Thyroid gland (tissue), 4 donors: ENCODE measurements at regions not wholly inside any gene's neighbourhood (a gene's known extent, or its start where the extent isn't known, plus 50 kb on each side); places are given as distances from the start of the nearest gene placed in this dataset.

ENCODE experiments used
- DNase-seq, 2 donors: peaks; one replicate each; pipeline ENCODE4 v3.0.0-alpha.2; 2019
- H3K27ac ChIP-seq, 3 donors: fragments of 200-600 bp; sonication (generic); 1 replicate in 2 of 3; 2 replicates in 1 of 3; pipeline ENCODE4 v1.5.1; 2016 to 2019; ENCODE audit warnings: mild to moderate bottlenecking in 1 of 3, moderate library complexity in 1 of 3
- H3K27me3 ChIP-seq: fragments of 200-600 bp; sonication (generic); one replicate; pipeline ENCODE4 v1.5.1; 2019
- H3K36me3 ChIP-seq, 2 donors: fragments of 200-600 bp; sonication (generic); one replicate each; pipeline ENCODE4 v1.5.1; 2016 to 2019
- H3K4me1 ChIP-seq, 2 donors: fragments of 200-600 bp; sonication (generic); one replicate each; pipeline ENCODE4 v1.5.1; 2017 to 2019
- H3K4me3 ChIP-seq, 3 donors: fragments of 200-600 bp; sonication (generic); replicated peaks in 1 of 3; 1 replicate in 2 of 3; 2 replicates in 1 of 3; pipeline ENCODE4 v1.5.1; 2016; ENCODE audit warnings: mild to moderate bottlenecking in 1 of 3
- H3K9me3 ChIP-seq: fragments of 200-600 bp; sonication (generic); one replicate; pipeline ENCODE4 v1.5.1; 2017
- POLR2A ChIP-seq, 2 donors: fragments of 450-650 bp; IDR thresholded peaks; one replicate each; pipeline ENCODE4 v1.6.1; 2017; ENCODE audit warnings: antibody characterized with exemption in 2 of 2, mild to moderate bottlenecking in 2 of 2, moderate library complexity in 1 of 2
- WGBS, 2 donors: methylation state at CpG; one replicate each; pipeline ENCODE4 v1.1.5; 2017; 5-methylcytosine and 5-hydroxymethylcytosine counted together
- intact Hi-C: fragments of 100-400 bp; cut with DNase I; formaldehyde crosslinking; loops from one replicate; pipeline ENCODE4 v1.15.1; 2023
- TF ChIP-seq, protein P1 (sequence below), 6 experiments: fragments of 200-600 bp in 3 of 6; fragments of 450-650 bp in 3 of 6; sonication (generic) in 3 of 6; IDR thresholded peaks; one replicate each; pipeline ENCODE4 v1.5.1; 2016 to 2019; ENCODE audit warnings: antibody characterized with exemption in 6 of 6, mild to moderate bottlenecking in 2 of 6, inconsistent platforms in 1 of 6, moderate library complexity in 1 of 6

DNA sequence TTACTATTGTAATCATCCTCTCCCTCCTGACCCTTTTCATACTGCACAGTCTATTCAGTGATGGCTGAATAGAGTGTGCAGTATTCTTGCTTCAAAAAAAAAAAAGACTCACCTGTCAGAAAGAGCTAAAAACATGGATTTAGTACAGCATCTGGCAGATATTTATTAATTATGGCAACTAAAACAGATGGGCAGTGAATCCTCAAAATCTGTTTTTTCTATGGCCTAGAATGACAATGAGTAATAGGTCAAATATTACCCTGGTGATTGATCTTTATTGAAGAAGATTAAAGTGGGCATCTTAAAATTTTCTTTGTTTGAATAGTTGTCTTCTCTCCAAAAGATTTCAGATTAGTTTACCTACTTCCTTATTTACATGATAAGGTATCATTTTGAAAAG, 543.6 kb downstream of the FOXG1 start:
- no peak for DNase-seq
- Histone ChIP-seq H3K27me3 (no peaks in the 10 kb centered on the region), H3K9me3 (no peaks in the 10 kb centered on the region), H3K4me3 (no peak overlapping the region), H3K4me1 (no peaks in the 10 kb centered on the region), H3K27ac (no peak overlapping the region), H3K36me3 (no peaks in the 10 kb centered on the region)
- intact Hi-C loops = no loop called here
- TF ChIP-seq POLR2A (IDR thresholded peaks at IDR 0.05) = no peak
- TF ChIP-seq, protein P1, sequence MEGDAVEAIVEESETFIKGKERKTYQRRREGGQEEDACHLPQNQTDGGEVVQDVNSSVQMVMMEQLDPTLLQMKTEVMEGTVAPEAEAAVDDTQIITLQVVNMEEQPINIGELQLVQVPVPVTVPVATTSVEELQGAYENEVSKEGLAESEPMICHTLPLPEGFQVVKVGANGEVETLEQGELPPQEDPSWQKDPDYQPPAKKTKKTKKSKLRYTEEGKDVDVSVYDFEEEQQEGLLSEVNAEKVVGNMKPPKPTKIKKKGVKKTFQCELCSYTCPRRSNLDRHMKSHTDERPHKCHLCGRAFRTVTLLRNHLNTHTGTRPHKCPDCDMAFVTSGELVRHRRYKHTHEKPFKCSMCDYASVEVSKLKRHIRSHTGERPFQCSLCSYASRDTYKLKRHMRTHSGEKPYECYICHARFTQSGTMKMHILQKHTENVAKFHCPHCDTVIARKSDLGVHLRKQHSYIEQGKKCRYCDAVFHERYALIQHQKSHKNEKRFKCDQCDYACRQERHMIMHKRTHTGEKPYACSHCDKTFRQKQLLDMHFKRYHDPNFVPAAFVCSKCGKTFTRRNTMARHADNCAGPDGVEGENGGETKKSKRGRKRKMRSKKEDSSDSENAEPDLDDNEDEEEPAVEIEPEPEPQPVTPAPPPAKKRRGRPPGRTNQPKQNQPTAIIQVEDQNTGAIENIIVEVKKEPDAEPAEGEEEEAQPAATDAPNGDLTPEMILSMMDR (IDR thresholded peaks at IDR 0.05) = no peak

DNA sequence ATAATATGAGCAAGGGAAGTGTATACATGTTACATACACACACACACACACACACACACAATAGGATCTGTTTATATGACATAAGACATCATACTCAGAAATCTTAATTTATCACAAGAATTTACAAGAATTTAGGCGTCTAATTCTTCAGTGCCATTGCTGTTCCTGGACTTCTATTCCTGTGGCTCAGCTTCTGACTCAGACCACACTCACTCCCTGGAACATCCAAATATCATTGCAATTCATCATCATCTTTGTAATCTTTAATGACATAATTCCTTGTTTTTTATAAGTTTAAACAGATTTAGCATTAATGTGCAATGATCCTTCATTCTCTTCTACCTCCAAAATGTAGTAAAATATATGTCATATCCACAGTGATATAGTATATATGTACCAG, 544.2 kb downstream of the FOXG1 start:
- intact Hi-C loops = no loop called here

DNA sequence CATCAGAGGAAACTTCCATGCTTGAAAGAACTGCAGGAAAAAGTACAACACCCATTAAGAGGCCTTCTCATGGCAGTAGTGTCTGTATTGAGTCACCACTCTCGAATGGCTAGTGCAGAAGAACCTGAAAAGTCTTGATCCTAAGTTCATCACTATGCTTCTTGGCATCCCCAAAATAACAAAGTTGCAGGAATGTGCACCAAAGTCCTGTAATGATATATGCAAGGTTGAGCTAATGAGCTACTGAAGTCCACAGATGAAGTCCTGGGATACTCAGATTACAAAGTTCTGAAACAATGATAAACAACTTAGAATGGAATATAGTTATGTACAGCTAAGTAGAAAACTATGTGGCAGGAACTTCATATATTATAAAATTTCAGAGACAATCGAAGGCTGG, 545.4 kb downstream of the FOXG1 start:
- no peaks in the 10 kb centered on the region for H3K27me3 ChIP-seq
- no peak for TF ChIP-seq POLR2A (IDR thresholded peaks at IDR 0.05)
- TF ChIP-seq, protein P1 (IDR thresholded peaks at IDR 0.05) = no peak

More for the DNA sequence above, 544.2 kb downstream of the FOXG1 start:
- Histone ChIP-seq H3K4me1 (no peaks in the 10 kb centered on the region), H3K9me3 (no peaks in the 10 kb centered on the region), H3K4me3 (no peak overlapping the region), H3K36me3 (no peaks in the 10 kb centered on the region), H3K27me3 (no peaks in the 10 kb centered on the region), H3K27ac (no peak overlapping the region)
- DNase-seq = no peak
- TF ChIP-seq POLR2A (IDR thresholded peaks at IDR 0.05) = no peak
- TF ChIP-seq, protein P1 (IDR thresholded peaks at IDR 0.05) = no peak
- WGBS, 2 donors = 82 to 90% methylated on average over 1 of the region's 1 CpG

DNA sequence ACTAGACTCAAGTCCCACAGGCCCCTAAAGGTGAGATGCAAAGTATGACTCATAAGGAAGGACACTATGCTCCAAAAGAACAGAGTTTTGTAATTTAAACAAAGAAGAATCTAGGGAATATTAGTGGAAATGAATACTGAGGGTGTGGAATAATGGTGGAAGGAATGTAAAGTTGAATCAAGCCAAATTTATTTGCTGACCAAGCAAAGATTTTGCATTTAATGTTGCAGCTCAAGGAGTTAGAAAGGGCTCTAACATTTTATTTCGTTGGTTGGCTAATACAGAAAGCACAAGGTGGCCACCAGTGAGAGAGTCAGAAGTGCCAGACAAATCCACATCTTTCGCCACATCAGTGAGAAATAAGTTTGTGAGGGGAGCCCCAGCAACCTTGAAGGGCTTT, 550.3 kb downstream of the FOXG1 start:
- 71 to 74% methylated on average over 2 of the region's 2 CpGs for WGBS, 2 donors
- Histone ChIP-seq H3K4me1 (no peaks in the 10 kb centered on the region), H3K27me3 (no peaks in the 10 kb centered on the region), H3K27ac (no peak overlapping the region), H3K36me3 (no peaks in the 10 kb centered on the region), H3K9me3 (no peaks in the 10 kb centered on the region), H3K4me3 (no peak overlapping the region)
- TF ChIP-seq, protein P1 (IDR thresholded peaks at IDR 0.05) = no peak
- no peak for TF ChIP-seq POLR2A (IDR thresholded peaks at IDR 0.05)
- DNase-seq = no peak
- intact Hi-C loops = no loop called here

More for the DNA sequence above, 545.4 kb downstream of the FOXG1 start:
- no peaks in the 10 kb centered on the region for H3K9me3 ChIP-seq
- H3K4me1 ChIP-seq = no peaks in the 10 kb centered on the region
- H3K27ac ChIP-seq = no peak overlapping the region
- 52 to 53% methylated on average over 2 of the region's 2 CpGs for WGBS, 2 donors
- no peak for DNase-seq
- no peaks in the 10 kb centered on the region for H3K36me3 ChIP-seq
- no peak overlapping the region for H3K4me3 ChIP-seq
- intact Hi-C loops = no loop called here

DNA sequence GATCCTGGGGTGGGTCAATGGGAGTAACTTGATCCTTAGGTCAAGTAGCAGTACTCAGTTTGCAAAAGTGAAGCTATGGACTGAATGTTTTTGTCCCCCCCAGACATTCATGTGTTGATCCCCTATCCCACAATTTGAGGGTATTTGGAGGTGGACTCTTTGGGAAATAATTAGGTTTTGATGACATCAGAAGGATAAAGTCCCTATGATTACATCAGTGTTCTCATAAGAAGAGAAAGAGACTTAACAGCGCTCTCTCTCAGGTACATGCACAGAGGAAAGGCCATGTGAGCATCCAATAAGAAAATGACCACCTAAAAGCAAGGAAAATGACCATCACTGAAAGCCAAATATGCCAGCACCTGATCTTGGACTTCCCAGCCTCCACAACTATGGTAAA, 550.8 kb downstream of the FOXG1 start:
- no peak overlapping the region for H3K27ac ChIP-seq
- WGBS, 2 donors = 91 to 93% methylated on average over 1 of the region's 1 CpG
- no peaks in the 10 kb centered on the region for H3K27me3 ChIP-seq
- TF ChIP-seq, protein P1 (IDR thresholded peaks at IDR 0.05) = no peak
- TF ChIP-seq POLR2A (IDR thresholded peaks at IDR 0.05) = no peak
- no peak for DNase-seq
- no peak overlapping the region for H3K4me3 ChIP-seq
- no peaks in the 10 kb centered on the region for H3K4me1 ChIP-seq
- H3K36me3 ChIP-seq = no peaks in the 10 kb centered on the region
- intact Hi-C loops = no loop called here
- no peaks in the 10 kb centered on the region for H3K9me3 ChIP-seq
